H1 (cell line): ENCODE measurements at regions not wholly inside any gene's neighbourhood (a gene's known extent, or its start where the extent isn't known, plus 50 kb on each side); places are given as distances from the start of the nearest gene placed in this dataset.

ENCODE experiments used
- CTCF ChIA-PET: fragments of 300-600 bp; sonication (Branson Sonifier 250); formaldehyde crosslinking; loops from one replicate; lab custom pipeline; 2021; ENCODE audit not compliant: partially characterized antibody; lab: Charles Lee
- POLR2A ChIA-PET: fragments of 300-600 bp; sonication (Branson Sonifier 250); formaldehyde crosslinking; loops from one replicate; lab custom pipeline; 2021; ENCODE audit warnings: inconsistent platforms; ENCODE audit not compliant: partially characterized antibody; lab: Charles Lee
- DNase-seq, 2 experiments: peaks; one replicate each; pipeline versions ENCODE4 v3.0.0 to v3.0.0-alpha.2; 2010 to 2022; ENCODE audit warnings: low spot score in 2 of 2, low read depth in 1 of 2, mixed read lengths in 1 of 2
- FAIRE-seq: peaks from 2 replicates; lab custom pipeline; 2011; peaks lifted over from hg19 to GRCh38; lab: Jason Lieb, UNC
- H2AFZ ChIP-seq: 2 replicates; pipeline ENCODE4 v1.8.1; 2012; ENCODE audit warnings: low read length, inconsistent platforms
- H2AK5ac ChIP-seq: 2 replicates; pipeline ENCODE4 v1.6.1; 2013; ENCODE audit warnings: low read depth, low read length
- H2BK120ac ChIP-seq: replicated peaks from 2 replicates; pipeline ENCODE3; 2013; ENCODE audit warnings: low read depth, low read length, inconsistent platforms
- H2BK12ac ChIP-seq: 2 replicates; pipeline ENCODE4 v1.6.1; 2013; ENCODE audit warnings: low read depth, low read length
- H2BK15ac ChIP-seq: 2 replicates; pipeline ENCODE4 v1.6.1; 2013; ENCODE audit warnings: low read length
- H2BK20ac ChIP-seq: 2 replicates; pipeline ENCODE4 v1.6.1; 2013; ENCODE audit warnings: low read length
- H2BK5ac ChIP-seq: 2 replicates; pipeline ENCODE4 v1.6.1; 2013; ENCODE audit warnings: low read depth, low read length
- H3K14ac ChIP-seq: 2 replicates; pipeline ENCODE4 v1.6.1; 2013; ENCODE audit warnings: inconsistent platforms; ENCODE audit not compliant: insufficient read length
- H3K18ac ChIP-seq: 2 replicates; pipeline ENCODE4 v1.6.1; 2013; ENCODE audit warnings: low read length; ENCODE audit errors: extremely low read depth
- H3K23ac ChIP-seq: 2 replicates; pipeline ENCODE4 v1.6.1; 2013; ENCODE audit warnings: inconsistent platforms; ENCODE audit not compliant: insufficient read length
- H3K23me2 ChIP-seq: 2 replicates; pipeline ENCODE4 v1.6.1; 2013; ENCODE audit warnings: low read depth, low read length
- H3K27ac ChIP-seq: 2 replicates; pipeline ENCODE4 v1.6.1; 2011; ENCODE audit warnings: low read depth, low read length, inconsistent platforms
- H3K27me3 ChIP-seq, 4 experiments: replicated peaks in 1 of 4; 1 replicate in 1 of 4; 2 replicates in 3 of 4; pipeline versions ENCODE4 v1.6.1 to v1.8.1; 2011 to 2013; ENCODE audit warnings: low read length in 3 of 4, mild to moderate bottlenecking in 3 of 4, inconsistent platforms in 2 of 4, mixed read lengths in 2 of 4, moderate library complexity in 1 of 4; ENCODE audit not compliant: control insufficient read depth in 3 of 4, insufficient read depth in 3 of 4; ENCODE audit errors: extremely low read depth in 1 of 4
- H3K36me3 ChIP-seq, 4 experiments: 2 replicates each; pipeline versions ENCODE4 v1.6.1 to v1.8.1; 2011 to 2013; ENCODE audit warnings: mild to moderate bottlenecking in 4 of 4, low read length in 3 of 4, moderate library complexity in 2 of 4, control low read depth in 1 of 4, inconsistent platforms in 1 of 4; ENCODE audit not compliant: insufficient read depth in 4 of 4, control insufficient read depth in 2 of 4
- H3K4ac ChIP-seq: replicated peaks from 2 replicates; pipeline ENCODE3; 2013; ENCODE audit warnings: low read length, low read depth, mixed read lengths, inconsistent platforms; ENCODE audit not compliant: insufficient read length
- H3K4me1 ChIP-seq, 4 experiments: replicated peaks in 1 of 4; 1 replicate in 1 of 4; 2 replicates in 3 of 4; pipeline versions ENCODE4 v1.6.1 to v1.8.1; 2011 to 2013; ENCODE audit warnings: low read length in 3 of 4, inconsistent platforms in 2 of 4, mixed read lengths in 1 of 4; ENCODE audit not compliant: insufficient read depth in 4 of 4, control insufficient read depth in 3 of 4
- H3K4me2 ChIP-seq, 2 experiments: 2 replicates each; pipeline versions ENCODE4 v1.6.1 to v1.8.1; 2011 to 2013; ENCODE audit warnings: low read depth in 2 of 2, low read length in 2 of 2, control low read depth in 1 of 2, inconsistent platforms in 1 of 2, mild to moderate bottlenecking in 1 of 2; ENCODE audit not compliant: insufficient read depth in 1 of 2
- H3K4me3 ChIP-seq, 4 experiments: fragments of 200-600, 300-600 bp in 1 of 4; sonication (generic), shearing (Covaris generic), sonication (Bioruptor Twin) in 1 of 4; 2 replicates each; pipeline versions ENCODE4 v1.5.1 to v1.8.1; 2011 to 2016; ENCODE audit warnings: low read length in 4 of 4, low read depth in 3 of 4, control low read depth in 2 of 4, inconsistent platforms in 2 of 4, mild to moderate bottlenecking in 2 of 4, mixed read lengths in 1 of 4, moderate library complexity in 1 of 4; ENCODE audit not compliant: insufficient read depth in 2 of 4; ENCODE audit errors: extremely low read depth in 1 of 4
- H3K56ac ChIP-seq: replicated peaks from 2 replicates; pipeline ENCODE3; 2013; ENCODE audit warnings: low read depth, mild to moderate bottlenecking, mixed read lengths, low read length, inconsistent platforms; ENCODE audit not compliant: insufficient read length
- H3K79me1 ChIP-seq: 2 replicates; pipeline ENCODE4 v1.6.1; 2013; ENCODE audit warnings: low read depth, low read length, control low read depth
- H3K79me2 ChIP-seq, 2 experiments: 2 replicates each; pipeline versions ENCODE4 v1.6.1 to v1.8.1; 2012 to 2013; ENCODE audit warnings: low read length in 2 of 2, mild to moderate bottlenecking in 2 of 2, inconsistent platforms in 1 of 2; ENCODE audit not compliant: insufficient read depth in 2 of 2, control insufficient read depth in 1 of 2
- H3K9ac ChIP-seq, 4 experiments: replicated peaks in 1 of 4; 1 replicate in 1 of 4; 2 replicates in 3 of 4; pipeline versions ENCODE4 v1.6.1 to v1.8.1; 2011 to 2013; ENCODE audit warnings: low read depth in 3 of 4, low read length in 3 of 4, control low read depth in 2 of 4, mild to moderate bottlenecking in 2 of 4, moderate library complexity in 2 of 4, inconsistent platforms in 1 of 4; ENCODE audit errors: extremely low read depth in 1 of 4
- H3K9me3 ChIP-seq, 2 experiments: 2 replicates each; pipeline versions ENCODE4 v1.6.1 to v1.8.1; 2012 to 2013; ENCODE audit warnings: mild to moderate bottlenecking in 2 of 2, moderate library complexity in 2 of 2, control low read depth in 1 of 2, inconsistent platforms in 1 of 2, low read depth in 1 of 2, low read length in 1 of 2, mixed read lengths in 1 of 2; ENCODE audit not compliant: insufficient read depth in 2 of 2
- H4K20me1 ChIP-seq, 2 experiments: replicated peaks in 1 of 2; 2 replicates each; pipeline versions ENCODE3 to v1.8.1; 2011 to 2013; ENCODE audit warnings: inconsistent platforms in 2 of 2, low read length in 2 of 2, mild to moderate bottlenecking in 1 of 2; ENCODE audit not compliant: insufficient read depth in 2 of 2, control insufficient read depth in 1 of 2
- H4K5ac ChIP-seq: 2 replicates; pipeline ENCODE4 v1.6.1; 2013; ENCODE audit warnings: low read length, low read depth, mixed read lengths, inconsistent platforms; ENCODE audit not compliant: insufficient read length
- H4K8ac ChIP-seq: 2 replicates; pipeline ENCODE4 v1.8.0; 2013; ENCODE audit warnings: mild to moderate bottlenecking, moderate library complexity, low read length, inconsistent platforms; ENCODE audit not compliant: insufficient read depth; ENCODE audit errors: extremely low read depth
- H4K91ac ChIP-seq: replicated peaks from 2 replicates; pipeline ENCODE3; 2013; ENCODE audit warnings: low read length, mixed read lengths, inconsistent platforms; ENCODE audit not compliant: insufficient read length
- ASH2L ChIP-seq: fragments of 200-600, 300-600 bp; sonication (generic); IDR thresholded peaks from one replicate; pipeline ENCODE4 v1.7.1; 2017; ENCODE audit warnings: low read length
- CHD2 ChIP-seq: IDR thresholded peaks from 2 replicates; pipeline ENCODE4 v1.6.1; 2012; ENCODE audit warnings: low read length, improper control_type of control experiment
- FOSL1 ChIP-seq: IDR thresholded peaks from 2 replicates; pipeline ENCODE4 v1.6.1; 2011; ENCODE audit warnings: mild to moderate bottlenecking, low read depth, low read length, moderate library complexity; ENCODE audit not compliant: insufficient read depth
- GABPA ChIP-seq: IDR thresholded peaks from 2 replicates; pipeline ENCODE4 v1.6.1; 2011; ENCODE audit warnings: mild to moderate bottlenecking, low read length, moderate library complexity, borderline replicate concordance; ENCODE audit not compliant: insufficient read depth
- GTF2F1 ChIP-seq: IDR thresholded peaks from 2 replicates; pipeline ENCODE4 v1.6.1; 2012; ENCODE audit warnings: low read depth, low read length, improper control_type of control experiment, borderline replicate concordance
- JUN ChIP-seq: IDR thresholded peaks from 2 replicates; pipeline ENCODE4 v1.6.1; 2011; ENCODE audit warnings: low read depth, mild to moderate bottlenecking, improper control_type of control experiment, low read length
- KDM5A ChIP-seq: fragments of 200-600 bp; IDR thresholded peaks from 2 replicates; pipeline ENCODE4 v1.7.1; 2012; ENCODE audit warnings: mild to moderate bottlenecking, low read length, inconsistent platforms, mixed read lengths
- RAD21 ChIP-seq, 2 experiments: IDR thresholded peaks in 1 of 2; conservative IDR thresholded peaks in 1 of 2; 2 replicates each; pipeline ENCODE4 v1.6.1; 2011; ENCODE audit warnings: low read depth in 2 of 2, low read length in 2 of 2, improper control_type of control experiment in 1 of 2, inconsistent platforms in 1 of 2, mild to moderate bottlenecking in 1 of 2, moderate library complexity in 1 of 2
- RBBP5 ChIP-seq: IDR thresholded peaks from 2 replicates; pipeline ENCODE4 v1.7.1; 2012; ENCODE audit warnings: low read depth, mild to moderate bottlenecking, inconsistent platforms, low read length, moderate library complexity, borderline replicate concordance
- RNF2 ChIP-seq: fragments of 200-900, 300-1000 bp; sonication (generic); IDR thresholded peaks from 2 replicates; pipeline ENCODE4 v1.7.1; 2016; ENCODE audit warnings: borderline replicate concordance, low read depth, mild to moderate bottlenecking, antibody characterized with exemption, low read length; ENCODE audit not compliant: poor library complexity, severe bottlenecking; ENCODE audit errors: missing control alignments
- SIX5 ChIP-seq: IDR thresholded peaks from 2 replicates; pipeline ENCODE4 v1.6.1; 2011; ENCODE audit warnings: mild to moderate bottlenecking, low read depth, low read length
- SP4 ChIP-seq: IDR thresholded peaks from 2 replicates; pipeline ENCODE4 v1.6.1; 2012; ENCODE audit warnings: low read length, inconsistent platforms
- TBP ChIP-seq: IDR thresholded peaks from 2 replicates; pipeline ENCODE4 v1.6.1; 2011; ENCODE audit warnings: low read depth, low read length, improper control_type of control experiment
- WGBS, 2 experiments: shearing (Covaris generic) in 1 of 2; methylation state at CpG; one replicate each; pipeline versions ENCODE4 v1.1.6 to v1.1.7; 2013 to 2015; ENCODE audit warnings: low lambda C conversion rate in 2 of 2, mixed read lengths in 2 of 2, inconsistent platforms in 1 of 2, low coverage in 1 of 2, missing lambda C conversion rate in 1 of 2; ENCODE audit not compliant: insufficient replicate concordance in 2 of 2, insufficient coverage in 1 of 2, insufficient read length in 1 of 2; ENCODE audit errors: extremely low coverage in 1 of 2, missing lambda C conversion rate in 1 of 2; 5-methylcytosine and 5-hydroxymethylcytosine counted together
- TF ChIP-seq, protein P1 (sequence below): IDR thresholded peaks from 2 replicates; pipeline ENCODE4 v1.6.1; 2011; ENCODE audit warnings: low read length, improper control_type of control experiment

DNA sequence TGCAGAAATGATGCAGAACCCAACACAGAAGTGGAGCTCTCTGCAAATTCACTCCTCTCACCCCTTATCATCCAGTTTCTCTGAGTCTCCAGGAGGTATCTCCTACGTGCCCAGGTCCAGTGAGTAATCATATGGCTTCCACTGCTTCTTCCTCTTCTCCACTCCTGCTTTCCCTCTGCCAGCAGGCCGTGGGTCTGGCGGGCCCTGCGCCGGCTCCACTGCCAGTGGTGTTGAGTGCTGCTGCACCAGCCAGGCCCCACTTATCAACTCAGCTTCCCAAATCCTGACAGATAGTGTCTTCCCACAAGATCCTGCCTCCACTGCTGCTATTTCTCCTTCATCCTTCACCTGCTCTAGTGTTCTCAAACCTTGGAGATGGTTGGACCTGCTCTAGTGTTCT, 227.6 kb upstream of the PARD3B start:
- Histone ChIP-seq H2BK120ac (no peak overlapping the region), H3K56ac (no peak overlapping the region), H2BK15ac (no peak overlapping the region), H4K8ac (no peak overlapping the region), H3K27ac (no peak overlapping the region), H3K18ac (no peak overlapping the region), H3K23ac (no peak overlapping the region), H3K36me3 (no peaks in the 10 kb centered on the region), H2AFZ (no peak overlapping the region), H3K79me2 (no peaks in the 10 kb centered on the region), H4K91ac (no peak overlapping the region), H4K20me1 (no peaks in the 10 kb centered on the region), H3K79me1 (no peaks in the 10 kb centered on the region), H2BK20ac (no peak overlapping the region), H3K4me3 (no peak overlapping the region), H3K23me2 (no peaks in the 10 kb centered on the region), H3K4me2 (no peak overlapping the region), H3K14ac (no peak overlapping the region), H2AK5ac (no peak overlapping the region), H2BK5ac (no peak overlapping the region), H2BK12ac (peak overlapping the region; percentile 19), H3K4me1 (peaks cover 2 to 18% (median 10%) of the 10 kb centered on the region in 4 experiments; a peak in 6 of 7 replicates), H3K27me3 (no peaks in the 10 kb centered on the region), H3K9ac (no peak overlapping the region), H4K5ac (no peak overlapping the region), H3K4ac (no peak overlapping the region), H3K9me3 (no peaks in the 10 kb centered on the region)
- FAIRE-seq (no peak), DNase-seq (no peak)
- ChIA-PET CTCF (no interaction called here), POLR2A (no interaction called here)
- 74% methylated on average over 5 of the region's 5 CpGs; no CpG with 5 or more reads in 1 of the 2 experiments for WGBS, 2 experiments
- TF ChIP-seq, protein P1, sequence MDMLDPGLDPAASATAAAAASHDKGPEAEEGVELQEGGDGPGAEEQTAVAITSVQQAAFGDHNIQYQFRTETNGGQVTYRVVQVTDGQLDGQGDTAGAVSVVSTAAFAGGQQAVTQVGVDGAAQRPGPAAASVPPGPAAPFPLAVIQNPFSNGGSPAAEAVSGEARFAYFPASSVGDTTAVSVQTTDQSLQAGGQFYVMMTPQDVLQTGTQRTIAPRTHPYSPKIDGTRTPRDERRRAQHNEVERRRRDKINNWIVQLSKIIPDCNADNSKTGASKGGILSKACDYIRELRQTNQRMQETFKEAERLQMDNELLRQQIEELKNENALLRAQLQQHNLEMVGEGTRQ, result no peak
- TF ChIP-seq CHD2, result no peak
- TF ChIP-seq RAD21 (IDR thresholded peaks at IDR 0.05 in 1 of 2, conservative IDR thresholded peaks at IDR 0.05 in 1 of 2; ENCODE audit: low read depth in 2 of 2, low read length in 2 of 2), result no peak
- TF ChIP-seq ASH2L, result no peak
- TF ChIP-seq RBBP5, result no peak
- TF ChIP-seq SP4, result no peak
- no peak for TF ChIP-seq KDM5A
- no peak for TF ChIP-seq GTF2F1
- no peak for TF ChIP-seq GABPA
- TF ChIP-seq JUN, result no peak
- TF ChIP-seq TBP, result no peak
- no peak for TF ChIP-seq FOSL1
- TF ChIP-seq RNF2, result no peak
- TF ChIP-seq SIX5, result no peak
